GM12878 (cell line): ENCODE measurements at regions not wholly inside any gene's neighbourhood (a gene's known extent, or its start where the extent isn't known, plus 50 kb on each side); places are given as distances from the start of the nearest gene placed in this dataset.

Source experiments
- ATAC-seq: fragments of 200-7000 bp; cut with Tn5 transposase; 3 replicates; pipeline ENCODE4 v1.9.1; 2020; ENCODE audit warnings: mild to moderate bottlenecking, moderate library complexity
- BruUV-seq: library from RNA; stranded (reverse); fragments of 400-500 nt; replicated peaks from 2 replicates; lab custom pipeline; 2021; lab: Mats Ljungman, UMichigan
- CTCF ChIA-PET: fragments of 300-600 bp; sonication (Branson Sonifier 250); formaldehyde crosslinking; extraction: SDS; loops from one replicate; lab custom pipeline; 2021; ENCODE audit warnings: inconsistent platforms; lab: Yijun Ruan, JAX
- POLR2A ChIA-PET: fragments of 350-600 bp; formaldehyde crosslinking; extraction: SDS; loops from one replicate; lab custom pipeline; 2021; ENCODE audit warnings: inconsistent platforms; lab: Charles Lee
- RAD21 ChIA-PET: fragments of 300-600 bp; sonication (Branson Sonifier 250); formaldehyde crosslinking; loops from one replicate; lab custom pipeline; 2023; ENCODE audit warnings: antibody characterized with exemption; ENCODE audit not compliant: unreplicated experiment; lab: Charles Lee
- SMC1A ChIA-PET: fragments of 300-600 bp; sonication (Branson Sonifier 250); formaldehyde crosslinking; loops from one replicate; lab custom pipeline; 2023; ENCODE audit not compliant: unreplicated experiment, uncharacterized antibody; lab: Charles Lee
- DNase-seq: peaks from one replicate; pipeline ENCODE4 v3.0.0-alpha.2; 2011; ENCODE audit warnings: low read depth, low spot score
- FAIRE-seq: peaks from 3 replicates; lab custom pipeline; 2011; peaks lifted over from hg19 to GRCh38; lab: Jason Lieb, UNC
- H2AFZ ChIP-seq: 2 replicates; pipeline ENCODE4 v1.6.0; 2011; ENCODE audit warnings: low read depth, low read length, control low read depth; ENCODE audit not compliant: control insufficient read depth
- H3K27ac ChIP-seq: 2 replicates; pipeline ENCODE4 v1.5.1; 2011; ENCODE audit warnings: control low read depth; ENCODE audit not compliant: control insufficient read depth, insufficient read depth
- H3K27me3 ChIP-seq, 2 experiments: replicated peaks in 1 of 2; 2 replicates each; pipeline versions ENCODE4 v1.6.0 to v1.6.1; 2011; ENCODE audit warnings: low read length in 1 of 2; ENCODE audit not compliant: control insufficient read depth in 2 of 2, insufficient read depth in 2 of 2
- H3K36me3 ChIP-seq, 2 experiments: 2 replicates each; pipeline ENCODE4 v1.5.1; 2011; ENCODE audit warnings: low read length in 1 of 2; ENCODE audit not compliant: control insufficient read depth in 2 of 2, insufficient read depth in 2 of 2
- H3K4me1 ChIP-seq: 2 replicates; pipeline ENCODE4 v1.6.1; 2011; ENCODE audit warnings: mild to moderate bottlenecking, low read length, moderate library complexity, mixed read lengths; ENCODE audit not compliant: control insufficient read depth, insufficient read depth
- H3K4me2 ChIP-seq: 2 replicates; pipeline ENCODE4 v1.6.0; 2011; ENCODE audit warnings: control low read depth; ENCODE audit not compliant: control insufficient read depth, insufficient read depth
- H3K4me3 ChIP-seq: fragments of 200-600 bp; sonication (generic); 2 replicates; pipeline ENCODE4 v1.5.1; 2016
- H3K79me2 ChIP-seq: 2 replicates; pipeline ENCODE4 v1.6.0; 2011; ENCODE audit warnings: low read length; ENCODE audit not compliant: control insufficient read depth, insufficient read depth
- H3K9ac ChIP-seq: 2 replicates; pipeline ENCODE4 v1.8.0; 2011; ENCODE audit warnings: low read length, control low read depth, mixed read lengths; ENCODE audit not compliant: control insufficient read depth, insufficient read depth
- H3K9me3 ChIP-seq: replicated peaks from 3 replicates; pipeline ENCODE4 v1.5.1; 2011; ENCODE audit warnings: mild to moderate bottlenecking, low read length; ENCODE audit not compliant: control insufficient read depth, insufficient read depth
- H4K20me1 ChIP-seq: 2 replicates; pipeline ENCODE4 v1.6.0; 2011; ENCODE audit not compliant: control insufficient read depth, insufficient read depth
- CBX5 ChIP-seq: sonication (generic); IDR thresholded peaks from 2 replicates; pipeline ENCODE4 v1.6.1; 2016; ENCODE audit warnings: low read depth, moderate library complexity, mild to moderate bottlenecking, inconsistent platforms
- CEBPB ChIP-seq, 2 experiments: fragments of 150-350 bp in 1 of 2; IDR thresholded peaks; 2 replicates each; pipeline ENCODE4 v1.6.1; 2012 to 2014; ENCODE audit warnings: low read depth in 2 of 2, low read length in 2 of 2, borderline replicate concordance in 1 of 2, inconsistent platforms in 1 of 2
- CHD1 ChIP-seq: IDR thresholded peaks from 2 replicates; pipeline ENCODE4 v1.6.1; 2012; ENCODE audit warnings: low read depth, low read length, improper control_type of control experiment
- EZH2 ChIP-seq: IDR thresholded peaks from 2 replicates; pipeline ENCODE4 v1.6.1; 2012; ENCODE audit warnings: low read depth, mild to moderate bottlenecking, control low read depth, inconsistent platforms, low read length, borderline replicate concordance; ENCODE audit not compliant: control insufficient read depth
- FOXK2 ChIP-seq: fragments of 450-650 bp; IDR thresholded peaks from 2 replicates; pipeline ENCODE4 v1.6.1; 2017; ENCODE audit warnings: mild to moderate bottlenecking, moderate library complexity
- FOXM1 ChIP-seq: IDR thresholded peaks from 2 replicates; pipeline ENCODE4 v1.6.1; 2012; ENCODE audit warnings: low read depth, mild to moderate bottlenecking, inconsistent platforms, low read length, moderate library complexity
- HDAC6 ChIP-seq: fragments of 200-600 bp; sonication (generic); IDR thresholded peaks from one replicate; pipeline ENCODE4 v1.8.0; 2017; ENCODE audit warnings: antibody characterized with exemption; ENCODE audit not compliant: unreplicated experiment
- MYB ChIP-seq: fragments of 150-350 bp; IDR thresholded peaks from 2 replicates; pipeline ENCODE4 v1.6.1; 2014; ENCODE audit warnings: mild to moderate bottlenecking, low read depth, low read length, borderline replicate concordance
- SIX5 ChIP-seq: IDR thresholded peaks from 2 replicates; pipeline ENCODE4 v1.6.1; 2011; ENCODE audit warnings: mild to moderate bottlenecking, low read depth, low read length, moderate library complexity; ENCODE audit not compliant: severe bottlenecking
- SREBF1 ChIP-seq: IDR thresholded peaks from 2 replicates; pipeline ENCODE4 v1.6.1; 2012; ENCODE audit warnings: mild to moderate bottlenecking, low read length
- STAT1 ChIP-seq: fragments of 450-650 bp; conservative IDR thresholded peaks from 2 replicates; pipeline ENCODE4 v1.6.1; 2014; ENCODE audit warnings: antibody characterized with exemption, mild to moderate bottlenecking
- WGBS: methylation state at CpG from one replicate; pipeline ENCODE4 v1.1.6; 2016; ENCODE audit warnings: low lambda C conversion rate; ENCODE audit not compliant: insufficient replicate concordance, insufficient coverage; ENCODE audit errors: missing lambda C conversion rate; 5-methylcytosine and 5-hydroxymethylcytosine counted together
- in situ Hi-C: fragments of 300-500 bp; cut with MboI; formaldehyde crosslinking; loops from 9 replicates; pipeline ENCODE4 v1.14.3; 2018; ENCODE audit warnings: mixed read lengths
- intact Hi-C: fragments of 100-400 bp; cut with micrococcal nuclease; formaldehyde crosslinking; loops from one replicate; pipeline ENCODE4 v1.14.2; 2022; ENCODE audit not compliant: unreplicated experiment
- TF ChIP-seq, protein P1 (sequence below): fragments of 150-350 bp; IDR thresholded peaks from 2 replicates; pipeline ENCODE4 v1.6.1; 2016; ENCODE audit warnings: low read depth, low read length
- TF ChIP-seq, protein P2 (sequence below): fragments of 450-650 bp; IDR thresholded peaks from 2 replicates; pipeline ENCODE4 v1.6.1; 2017; ENCODE audit warnings: borderline replicate concordance
- TF ChIP-seq, protein P3 (sequence below): fragments of 450-650 bp; IDR thresholded peaks from 2 replicates; pipeline ENCODE4 v1.6.1; 2017; ENCODE audit warnings: low read depth, mild to moderate bottlenecking, moderate library complexity
- TF ChIP-seq, protein P4 (sequence below): fragments of 450-650 bp; formaldehyde crosslinking; IDR thresholded peaks from 2 replicates; pipeline ENCODE4 v1.4.0; 2022; ENCODE audit warnings: mild to moderate bottlenecking, moderate library complexity

DNA sequence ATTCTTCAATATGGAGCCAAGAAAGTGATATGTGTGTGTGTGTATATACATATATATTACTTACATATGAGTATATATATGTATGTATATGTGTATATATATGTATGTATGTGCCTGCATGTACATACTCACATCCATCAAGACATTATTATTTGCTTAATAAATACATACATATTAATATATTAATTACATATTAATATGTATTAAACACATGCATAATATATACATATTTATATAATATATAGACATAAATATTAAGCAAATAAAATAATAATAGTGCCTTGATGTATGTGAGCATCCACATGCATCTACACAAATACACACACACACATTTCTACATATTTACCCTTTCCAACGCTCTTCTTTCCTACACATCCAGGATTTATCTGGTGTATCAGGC, 88.7 kb upstream of the KCNMA1 start:
- H3K4me1 ChIP-seq: no peaks in the 10 kb centered on the region
- no peaks in the 10 kb centered on the region for H4K20me1 ChIP-seq
- no peaks in the 10 kb centered on the region for H3K36me3 ChIP-seq
- WGBS: 91% methylated on average over 1 of the region's 1 CpG
- H3K27ac ChIP-seq: no peak overlapping the region
- no peak for DNase-seq
- H3K79me2 ChIP-seq: no peaks in the 10 kb centered on the region
- 0 out of 4 replicates have a peak, but pooled peaks cover 0 to 4% of the 10 kb centered on the region in 2 experiments for H3K27me3 ChIP-seq
- no peak overlapping the region for H3K4me2 ChIP-seq
- ChIA-PET RAD21 (no interaction called here), CTCF (interaction anchor here (0.6 kb wide), 1 partner anchor 831 kb away, joined by 4 read pairs; no protein-coding TSS in a partner anchor), SMC1A (no interaction called here), POLR2A (no interaction called here)
- no TSS peak for BruUV-seq
- H3K9me3 ChIP-seq: no peaks in the 10 kb centered on the region
- no peak overlapping the region for H2AFZ ChIP-seq
- in situ Hi-C loops: no loop called here
- no peak for ATAC-seq
- H3K4me3 ChIP-seq: no peak overlapping the region
- intact Hi-C loops: no loop called here
- no peak for FAIRE-seq
- no peak overlapping the region for H3K9ac ChIP-seq
- TF ChIP-seq HDAC6: no peak
- no peak for TF ChIP-seq FOXK2
- TF ChIP-seq CEBPB (IDR thresholded peaks at IDR 0.05; ENCODE audit: borderline replicate concordance in 1 of 2, low read depth in 2 of 2, low read length in 2 of 2): no peak
- TF ChIP-seq, protein P1, sequence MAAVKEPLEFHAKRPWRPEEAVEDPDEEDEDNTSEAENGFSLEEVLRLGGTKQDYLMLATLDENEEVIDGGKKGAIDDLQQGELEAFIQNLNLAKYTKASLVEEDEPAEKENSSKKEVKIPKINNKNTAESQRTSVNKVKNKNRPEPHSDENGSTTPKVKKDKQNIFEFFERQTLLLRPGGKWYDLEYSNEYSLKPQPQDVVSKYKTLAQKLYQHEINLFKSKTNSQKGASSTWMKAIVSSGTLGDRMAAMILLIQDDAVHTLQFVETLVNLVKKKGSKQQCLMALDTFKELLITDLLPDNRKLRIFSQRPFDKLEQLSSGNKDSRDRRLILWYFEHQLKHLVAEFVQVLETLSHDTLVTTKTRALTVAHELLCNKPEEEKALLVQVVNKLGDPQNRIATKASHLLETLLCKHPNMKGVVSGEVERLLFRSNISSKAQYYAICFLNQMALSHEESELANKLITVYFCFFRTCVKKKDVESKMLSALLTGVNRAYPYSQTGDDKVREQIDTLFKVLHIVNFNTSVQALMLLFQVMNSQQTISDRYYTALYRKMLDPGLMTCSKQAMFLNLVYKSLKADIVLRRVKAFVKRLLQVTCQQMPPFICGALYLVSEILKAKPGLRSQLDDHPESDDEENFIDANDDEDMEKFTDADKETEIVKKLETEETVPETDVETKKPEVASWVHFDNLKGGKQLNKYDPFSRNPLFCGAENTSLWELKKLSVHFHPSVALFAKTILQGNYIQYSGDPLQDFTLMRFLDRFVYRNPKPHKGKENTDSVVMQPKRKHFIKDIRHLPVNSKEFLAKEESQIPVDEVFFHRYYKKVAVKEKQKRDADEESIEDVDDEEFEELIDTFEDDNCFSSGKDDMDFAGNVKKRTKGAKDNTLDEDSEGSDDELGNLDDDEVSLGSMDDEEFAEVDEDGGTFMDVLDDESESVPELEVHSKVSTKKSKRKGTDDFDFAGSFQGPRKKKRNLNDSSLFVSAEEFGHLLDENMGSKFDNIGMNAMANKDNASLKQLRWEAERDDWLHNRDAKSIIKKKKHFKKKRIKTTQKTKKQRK: no peak
- no peak for TF ChIP-seq SIX5
- TF ChIP-seq CBX5: no peak
- no peak for TF ChIP-seq SREBF1
- no peak for TF ChIP-seq CHD1
- TF ChIP-seq, protein P2, sequence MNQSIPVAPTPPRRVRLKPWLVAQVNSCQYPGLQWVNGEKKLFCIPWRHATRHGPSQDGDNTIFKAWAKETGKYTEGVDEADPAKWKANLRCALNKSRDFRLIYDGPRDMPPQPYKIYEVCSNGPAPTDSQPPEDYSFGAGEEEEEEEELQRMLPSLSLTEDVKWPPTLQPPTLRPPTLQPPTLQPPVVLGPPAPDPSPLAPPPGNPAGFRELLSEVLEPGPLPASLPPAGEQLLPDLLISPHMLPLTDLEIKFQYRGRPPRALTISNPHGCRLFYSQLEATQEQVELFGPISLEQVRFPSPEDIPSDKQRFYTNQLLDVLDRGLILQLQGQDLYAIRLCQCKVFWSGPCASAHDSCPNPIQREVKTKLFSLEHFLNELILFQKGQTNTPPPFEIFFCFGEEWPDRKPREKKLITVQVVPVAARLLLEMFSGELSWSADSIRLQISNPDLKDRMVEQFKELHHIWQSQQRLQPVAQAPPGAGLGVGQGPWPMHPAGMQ: no peak
- no peak for TF ChIP-seq MYB
- no peak for TF ChIP-seq EZH2
- TF ChIP-seq, protein P3, sequence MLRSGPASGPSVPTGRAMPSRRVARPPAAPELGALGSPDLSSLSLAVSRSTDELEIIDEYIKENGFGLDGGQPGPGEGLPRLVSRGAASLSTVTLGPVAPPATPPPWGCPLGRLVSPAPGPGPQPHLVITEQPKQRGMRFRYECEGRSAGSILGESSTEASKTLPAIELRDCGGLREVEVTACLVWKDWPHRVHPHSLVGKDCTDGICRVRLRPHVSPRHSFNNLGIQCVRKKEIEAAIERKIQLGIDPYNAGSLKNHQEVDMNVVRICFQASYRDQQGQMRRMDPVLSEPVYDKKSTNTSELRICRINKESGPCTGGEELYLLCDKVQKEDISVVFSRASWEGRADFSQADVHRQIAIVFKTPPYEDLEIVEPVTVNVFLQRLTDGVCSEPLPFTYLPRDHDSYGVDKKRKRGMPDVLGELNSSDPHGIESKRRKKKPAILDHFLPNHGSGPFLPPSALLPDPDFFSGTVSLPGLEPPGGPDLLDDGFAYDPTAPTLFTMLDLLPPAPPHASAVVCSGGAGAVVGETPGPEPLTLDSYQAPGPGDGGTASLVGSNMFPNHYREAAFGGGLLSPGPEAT: no peak
- TF ChIP-seq, protein P4, sequence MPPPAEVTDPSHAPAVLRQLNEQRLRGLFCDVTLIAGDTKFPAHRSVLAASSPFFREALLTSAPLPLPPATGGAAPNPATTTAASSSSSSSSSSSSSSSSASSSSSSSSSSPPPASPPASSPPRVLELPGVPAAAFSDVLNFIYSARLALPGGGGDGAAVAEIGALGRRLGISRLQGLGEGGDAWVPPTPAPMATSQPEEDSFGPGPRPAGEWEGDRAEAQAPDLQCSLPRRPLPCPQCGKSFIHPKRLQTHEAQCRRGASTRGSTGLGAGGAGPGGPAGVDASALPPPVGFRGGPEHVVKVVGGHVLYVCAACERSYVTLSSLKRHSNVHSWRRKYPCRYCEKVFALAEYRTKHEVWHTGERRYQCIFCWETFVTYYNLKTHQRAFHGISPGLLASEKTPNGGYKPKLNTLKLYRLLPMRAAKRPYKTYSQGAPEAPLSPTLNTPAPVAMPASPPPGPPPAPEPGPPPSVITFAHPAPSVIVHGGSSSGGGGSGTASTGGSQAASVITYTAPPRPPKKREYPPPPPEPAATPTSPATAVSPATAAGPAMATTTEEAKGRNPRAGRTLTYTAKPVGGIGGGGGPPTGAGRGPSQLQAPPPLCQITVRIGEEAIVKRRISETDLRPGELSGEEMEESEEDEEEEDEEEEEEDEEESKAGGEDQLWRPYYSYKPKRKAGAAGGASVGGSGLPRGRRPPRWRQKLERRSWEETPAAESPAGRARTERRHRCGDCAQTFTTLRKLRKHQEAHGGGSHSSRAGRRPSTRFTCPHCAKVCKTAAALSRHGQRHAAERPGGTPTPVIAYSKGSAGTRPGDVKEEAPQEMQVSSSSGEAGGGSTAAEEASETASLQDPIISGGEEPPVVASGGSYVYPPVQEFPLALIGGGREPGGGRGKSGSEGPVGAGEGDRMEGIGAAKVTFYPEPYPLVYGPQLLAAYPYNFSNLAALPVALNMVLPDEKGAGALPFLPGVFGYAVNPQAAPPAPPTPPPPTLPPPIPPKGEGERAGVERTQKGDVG (CRISPR knock-in tag): no peak
- no peak for TF ChIP-seq STAT1
- TF ChIP-seq FOXM1: no peak
